Nephron (organoid): ENCODE measurements at regions not wholly inside any gene's neighbourhood (a gene's known extent, or its start where the extent isn't known, plus 50 kb on each side); places are given as distances from the start of the nearest gene placed in this dataset.
A peak's percentile ranks its signal among the peaks of the same experiment; 100 is the strongest.
"Not testable (repeated sequence)": the region's sequence is repeated elsewhere in the genome, so short reads cannot be mapped to it uniquely, and the experiment has no call there.

ENCODE experiments used
- H3K27ac Mint-ChIP-seq, 3 experiments: 2 replicates each; pipeline ENCODE4 v1.8.0; 2020; ENCODE audit warnings: mixed read lengths in 3 of 3, mild to moderate bottlenecking in 2 of 3, moderate library complexity in 1 of 3
- H3K27me3 Mint-ChIP-seq: 2 replicates; pipeline ENCODE4 v1.8.0; 2021; ENCODE audit warnings: low read depth, mild to moderate bottlenecking, moderate library complexity, mixed read lengths
- H3K36me3 Mint-ChIP-seq: 2 replicates; pipeline ENCODE4 v1.8.0; 2020; ENCODE audit warnings: low read depth, mixed read lengths
- H3K4me1 Mint-ChIP-seq: 2 replicates; pipeline ENCODE4 v1.8.0; 2020; ENCODE audit warnings: mixed read lengths
- H3K4me3 Mint-ChIP-seq, 3 experiments: 2 replicates each; pipeline ENCODE4 v1.8.0; 2020; ENCODE audit warnings: mild to moderate bottlenecking in 3 of 3, mixed read lengths in 3 of 3, moderate library complexity in 2 of 3
- H3K9me3 Mint-ChIP-seq: 2 replicates; pipeline ENCODE4 v1.8.0; 2020; ENCODE audit warnings: mixed read lengths
- TF ChIP-seq, protein P1 (sequence below), 3 experiments: fragments of 200-600 bp; sonication (generic); IDR thresholded peaks; one replicate each; pipeline ENCODE4 v1.5.0; 2021; ENCODE audit warnings: antibody characterized with exemption in 3 of 3; ENCODE audit not compliant: unreplicated experiment in 3 of 3

DNA sequence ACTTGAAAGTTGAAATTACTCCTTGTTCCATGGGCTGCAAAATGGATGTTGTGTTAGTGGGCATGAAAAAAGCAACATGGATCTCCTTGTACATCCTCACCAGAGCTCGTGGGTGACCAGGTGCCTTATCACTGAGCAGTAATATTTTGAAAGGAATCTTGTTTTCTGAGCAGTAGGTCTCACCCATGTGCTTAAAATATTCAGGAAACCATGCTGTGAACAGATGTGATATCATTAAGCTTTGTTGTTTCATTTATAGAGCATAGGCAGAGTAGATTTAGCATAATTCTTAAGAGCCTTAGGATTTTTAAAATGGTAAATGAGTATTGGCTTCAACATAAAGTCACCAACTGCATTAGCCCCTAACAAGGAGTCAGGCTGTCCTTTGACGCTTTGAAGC, 316.6 kb downstream of the TYW1 start:
- Mint-ChIP-seq H3K36me3 (peaks cover 70% of the 10 kb centered on the region), H3K9me3 (no peaks in the 10 kb centered on the region), H3K27me3 (no peaks in the 10 kb centered on the region)

DNA sequence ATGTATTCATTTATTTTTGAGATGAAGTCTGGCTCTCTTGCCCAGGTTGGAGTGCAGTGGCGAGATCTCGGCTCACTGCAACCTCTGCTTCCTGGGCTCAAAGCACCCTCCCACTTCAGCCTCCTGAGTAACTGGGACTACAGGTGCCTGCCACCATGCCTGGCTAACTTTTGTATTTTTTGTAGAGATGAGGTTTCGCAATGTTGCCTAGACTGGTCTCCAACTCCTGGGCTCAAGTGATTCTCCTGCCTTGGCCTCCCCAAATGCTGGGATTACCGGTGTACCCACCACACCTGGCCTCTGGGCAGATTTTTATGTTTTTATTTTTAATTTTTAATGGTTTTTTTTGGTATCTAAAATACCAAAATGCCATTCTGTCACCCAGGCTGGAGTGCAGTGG, 320.3 kb downstream of the TYW1 start:
- H3K9me3 Mint-ChIP-seq, H3K4me1 Mint-ChIP-seq, H3K27ac Mint-ChIP-seq, H3K27me3 Mint-ChIP-seq, H3K4me3 Mint-ChIP-seq: not testable (repeated sequence)
- H3K36me3 Mint-ChIP-seq, result peaks cover 51% of the 10 kb centered on the region

More for the DNA sequence above, 316.6 kb downstream of the TYW1 start:
- H3K27ac Mint-ChIP-seq, result no peak overlapping the region
- no peaks in the 10 kb centered on the region for H3K4me1 Mint-ChIP-seq
- no peak overlapping the region for H3K4me3 Mint-ChIP-seq
- TF ChIP-seq, protein P1, sequence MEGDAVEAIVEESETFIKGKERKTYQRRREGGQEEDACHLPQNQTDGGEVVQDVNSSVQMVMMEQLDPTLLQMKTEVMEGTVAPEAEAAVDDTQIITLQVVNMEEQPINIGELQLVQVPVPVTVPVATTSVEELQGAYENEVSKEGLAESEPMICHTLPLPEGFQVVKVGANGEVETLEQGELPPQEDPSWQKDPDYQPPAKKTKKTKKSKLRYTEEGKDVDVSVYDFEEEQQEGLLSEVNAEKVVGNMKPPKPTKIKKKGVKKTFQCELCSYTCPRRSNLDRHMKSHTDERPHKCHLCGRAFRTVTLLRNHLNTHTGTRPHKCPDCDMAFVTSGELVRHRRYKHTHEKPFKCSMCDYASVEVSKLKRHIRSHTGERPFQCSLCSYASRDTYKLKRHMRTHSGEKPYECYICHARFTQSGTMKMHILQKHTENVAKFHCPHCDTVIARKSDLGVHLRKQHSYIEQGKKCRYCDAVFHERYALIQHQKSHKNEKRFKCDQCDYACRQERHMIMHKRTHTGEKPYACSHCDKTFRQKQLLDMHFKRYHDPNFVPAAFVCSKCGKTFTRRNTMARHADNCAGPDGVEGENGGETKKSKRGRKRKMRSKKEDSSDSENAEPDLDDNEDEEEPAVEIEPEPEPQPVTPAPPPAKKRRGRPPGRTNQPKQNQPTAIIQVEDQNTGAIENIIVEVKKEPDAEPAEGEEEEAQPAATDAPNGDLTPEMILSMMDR (IDR thresholded peaks at IDR 0.05; ENCODE audit: unreplicated experiment in 3 of 3), result no peak

DNA sequence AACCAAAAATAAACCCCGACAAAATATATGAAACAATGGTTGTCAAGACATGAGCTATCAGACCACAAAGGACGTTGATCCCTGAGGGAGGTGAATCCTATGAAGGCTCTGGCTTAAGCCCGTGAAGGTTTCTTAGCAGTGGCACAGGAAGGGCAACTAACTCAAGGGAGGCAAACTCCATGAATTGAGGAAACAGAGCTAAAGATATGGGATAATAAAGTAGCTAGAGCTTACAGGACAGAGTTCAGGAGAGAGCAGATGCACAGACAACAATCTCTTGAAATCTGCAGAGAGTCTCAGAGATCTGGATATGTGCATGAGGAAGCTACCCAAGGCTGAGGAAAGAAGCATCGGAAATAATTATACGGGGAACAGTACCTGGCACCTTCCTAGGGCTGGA, 331.6 kb downstream of the TYW1 start:
- H3K27me3 Mint-ChIP-seq, H3K4me1 Mint-ChIP-seq, H3K36me3 Mint-ChIP-seq, H3K4me3 Mint-ChIP-seq, H3K27ac Mint-ChIP-seq, H3K9me3 Mint-ChIP-seq: not testable (repeated sequence)

DNA sequence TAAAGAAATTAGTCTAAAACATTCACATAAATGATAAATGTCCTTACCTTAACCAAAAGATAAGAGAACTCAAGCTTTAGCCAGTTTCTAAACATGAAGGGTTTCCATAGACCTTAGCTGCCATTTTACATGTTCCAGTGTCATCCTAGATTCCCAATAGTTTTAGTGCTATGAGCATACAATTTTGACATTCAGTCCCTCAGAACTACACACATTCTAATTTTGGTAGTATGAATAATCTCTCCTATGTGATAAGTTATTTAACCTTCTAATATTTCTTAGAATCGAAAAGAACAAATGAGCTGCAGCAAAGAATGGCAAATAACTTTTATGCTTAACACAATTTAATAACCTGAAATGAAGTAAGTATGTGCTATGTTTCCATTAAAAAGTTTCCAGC, 338.5 kb downstream of the TYW1 start:
- not testable (repeated sequence) for H3K36me3 Mint-ChIP-seq, H3K27me3 Mint-ChIP-seq, H3K4me3 Mint-ChIP-seq, H3K9me3 Mint-ChIP-seq, H3K27ac Mint-ChIP-seq, H3K4me1 Mint-ChIP-seq

DNA sequence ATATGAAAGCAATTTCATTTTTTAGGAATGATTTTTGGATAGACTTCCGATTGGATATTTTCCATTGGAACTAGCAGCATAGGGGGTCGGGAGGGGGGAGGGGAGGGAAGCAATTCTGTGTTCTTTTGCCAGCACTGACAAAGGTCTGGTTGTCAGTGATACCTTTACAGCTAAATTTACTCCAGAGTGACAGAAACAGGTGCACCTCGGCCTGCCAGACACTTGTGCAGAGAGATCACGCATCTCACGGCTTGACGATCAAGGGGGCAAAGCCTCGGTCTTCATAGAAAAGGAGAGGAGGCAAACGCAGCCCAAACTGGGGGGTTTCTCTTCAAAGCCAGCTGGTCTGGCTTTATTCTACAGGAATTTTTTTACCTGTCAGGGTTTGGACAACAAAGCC, 339.0 kb downstream of the TYW1 start:
- H3K4me1 Mint-ChIP-seq, H3K27me3 Mint-ChIP-seq, H3K27ac Mint-ChIP-seq, H3K9me3 Mint-ChIP-seq, H3K4me3 Mint-ChIP-seq: not testable (repeated sequence)
- peaks cover 10% of the 10 kb centered on the region for H3K36me3 Mint-ChIP-seq

DNA sequence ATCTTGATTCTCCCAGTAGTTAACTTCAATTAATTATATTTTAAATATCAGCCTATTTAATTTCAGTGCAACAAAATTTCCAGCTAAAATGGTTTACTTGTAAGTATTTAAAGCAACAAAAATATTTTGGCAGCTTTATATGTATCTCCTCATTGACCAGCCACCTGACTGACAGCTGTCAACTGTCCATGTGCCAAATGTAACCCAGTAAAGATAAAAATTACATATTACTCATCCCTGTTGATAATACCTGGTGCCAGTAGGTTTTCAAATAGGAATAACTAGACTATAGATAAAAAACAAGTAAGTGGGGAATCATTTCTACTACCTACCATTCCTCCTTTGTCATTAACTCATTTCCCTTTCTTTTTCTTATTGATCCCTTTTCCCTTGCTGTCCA, 341.9 kb downstream of the TYW1 start:
- H3K4me3 Mint-ChIP-seq, result peak overlapping the region in 1 of 3 experiments; percentile 48
- H3K27ac Mint-ChIP-seq, H3K27me3 Mint-ChIP-seq, H3K9me3 Mint-ChIP-seq, H3K4me1 Mint-ChIP-seq: not testable (repeated sequence)
- peaks cover 18% of the 10 kb centered on the region for H3K36me3 Mint-ChIP-seq

DNA sequence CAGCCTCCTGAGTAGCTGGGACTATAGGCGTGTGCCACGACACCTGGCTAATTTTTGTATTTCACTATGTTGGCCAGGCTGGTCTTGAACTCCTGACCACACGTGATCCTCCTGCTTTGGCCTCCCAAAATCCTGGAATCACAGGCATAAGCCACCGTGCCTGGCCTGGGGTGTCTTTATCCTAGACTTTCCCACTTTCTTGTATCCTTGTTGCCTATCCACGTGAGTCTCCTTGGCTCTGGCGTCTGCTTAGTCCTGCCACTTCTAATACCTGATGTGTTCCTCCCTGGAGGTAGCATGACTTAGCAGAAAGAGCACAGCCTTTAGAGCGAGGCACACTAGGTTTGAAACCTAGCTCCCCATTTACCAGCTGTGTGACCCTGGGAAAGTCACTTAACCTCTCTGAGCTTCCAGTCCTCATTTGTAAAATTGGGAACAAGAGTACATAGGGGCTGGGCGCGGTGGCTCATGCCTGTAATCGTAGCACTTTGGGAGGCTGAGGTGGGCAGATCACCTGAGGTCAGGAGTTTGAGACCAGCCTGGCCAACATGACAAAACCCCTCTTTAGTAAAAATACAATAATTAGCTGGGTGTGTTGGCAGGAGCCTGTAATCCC, 344.6 kb downstream of the TYW1 start:
- Mint-ChIP-seq H3K36me3 (peaks cover 23% of the 10 kb centered on the region), H3K4me1 (peaks cover 9% of the 10 kb centered on the region), H3K9me3 (no peaks in the 10 kb centered on the region), H3K27ac (no peak overlapping the region), H3K27me3 (no peaks in the 10 kb centered on the region), H3K4me3 (no peak overlapping the region)
- TF ChIP-seq, protein P1 (IDR thresholded peaks at IDR 0.05; ENCODE audit: unreplicated experiment in 3 of 3), result no peak

DNA sequence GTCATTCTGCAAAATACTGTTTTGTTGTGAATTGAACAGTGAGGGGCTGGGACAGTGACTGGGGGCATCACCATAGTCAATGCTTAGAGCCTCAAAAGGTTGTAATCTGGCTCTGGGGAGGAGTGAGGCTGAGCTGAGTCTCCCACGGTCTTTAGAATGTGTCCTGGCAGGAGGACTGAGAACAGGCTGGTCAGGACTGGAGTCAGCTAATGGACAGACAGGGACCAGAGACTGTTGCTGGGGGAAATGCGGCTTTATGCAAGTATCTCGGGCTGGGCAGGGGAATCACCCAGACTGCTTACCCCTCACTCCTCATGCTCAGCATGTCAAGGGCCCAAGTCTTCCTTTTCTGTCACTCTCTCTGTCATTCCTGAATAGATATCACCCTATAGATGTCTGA, 346.5 kb downstream of the TYW1 start:
- H3K4me3 Mint-ChIP-seq, result no peak overlapping the region
- TF ChIP-seq, protein P1 (IDR thresholded peaks at IDR 0.05; ENCODE audit: unreplicated experiment in 3 of 3), result no peak
- no peaks in the 10 kb centered on the region for H3K9me3 Mint-ChIP-seq
- H3K27me3 Mint-ChIP-seq, result no peaks in the 10 kb centered on the region
- peaks cover 9% of the 10 kb centered on the region for H3K4me1 Mint-ChIP-seq
- peaks cover 23% of the 10 kb centered on the region for H3K36me3 Mint-ChIP-seq
- no peak overlapping the region for H3K27ac Mint-ChIP-seq

DNA sequence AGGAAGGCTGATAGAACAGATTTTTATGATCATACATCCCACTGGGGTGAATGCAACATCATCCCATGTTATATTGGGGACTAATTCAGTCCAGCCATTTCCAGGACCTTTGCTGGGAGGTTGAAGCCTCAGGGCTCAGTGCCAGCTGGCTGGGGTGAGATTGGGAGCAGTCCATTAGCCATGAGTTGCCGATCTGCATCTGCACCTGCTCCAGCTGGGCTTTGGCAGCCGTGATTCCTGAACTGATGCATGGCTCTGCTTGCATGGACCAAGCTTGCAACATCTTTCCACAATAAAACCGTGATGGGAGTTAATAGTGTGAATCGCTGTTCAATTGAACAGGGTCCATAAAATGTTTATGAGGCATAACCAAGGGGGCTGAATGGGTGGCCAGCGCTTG, 346.9 kb downstream of the TYW1 start:
- no peak overlapping the region for H3K27ac Mint-ChIP-seq
- H3K4me1 Mint-ChIP-seq, result peaks cover 9% of the 10 kb centered on the region
- peaks cover 23% of the 10 kb centered on the region for H3K36me3 Mint-ChIP-seq
- no peak overlapping the region for H3K4me3 Mint-ChIP-seq
- no peaks in the 10 kb centered on the region for H3K9me3 Mint-ChIP-seq
- H3K27me3 Mint-ChIP-seq, result no peaks in the 10 kb centered on the region
- TF ChIP-seq, protein P1 (IDR thresholded peaks at IDR 0.05; ENCODE audit: unreplicated experiment in 3 of 3), result no peak
